ENCODE measurements at regions not wholly inside any gene's neighbourhood (a gene's known extent, or its start where the extent isn't known, plus 50 kb on each side); places are given as distances from the start of the nearest gene placed in this dataset.

DNA sequence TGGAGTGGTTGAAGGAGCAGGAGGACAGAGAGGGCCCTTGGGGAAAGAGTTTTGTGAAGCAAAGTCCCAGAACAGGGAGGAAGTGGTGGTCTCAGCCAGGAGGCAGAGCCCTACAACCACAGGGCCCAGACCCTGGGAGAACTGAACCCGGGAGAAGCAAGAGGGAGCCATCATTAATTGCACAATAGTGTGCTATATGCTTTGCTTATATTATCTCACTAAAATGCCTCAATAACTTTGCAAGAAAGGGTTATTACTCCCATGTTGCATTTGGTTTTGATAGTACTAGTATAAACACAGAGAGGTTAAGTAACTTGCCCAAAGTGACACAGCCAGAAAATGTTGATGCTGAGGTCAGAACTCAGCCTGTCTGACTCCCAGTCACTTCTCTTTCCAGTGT, 124.3 kb downstream of the FOXD2 start:
- Histone ChIP-seq H3K4me1 (ENCODE audit: insufficient read depth, low read length) (peaks cover 8% of the 10 kb centered on the region; the same call in 1 of the 2 replicates), H3K56ac (ENCODE audit: insufficient read length, low read depth, low read length) (no peak overlapping the region), H3K4me2 (ENCODE audit: insufficient read depth, insufficient read length, low read length) (no peak overlapping the region), H2AK5ac (ENCODE audit: insufficient read length, low read length) (no peak overlapping the region), H2BK5ac (ENCODE audit: insufficient read length, low read length) (no peak overlapping the region), H4K5ac (ENCODE audit: insufficient read length, low read depth, low read length) (no peak overlapping the region), H3K4ac (ENCODE audit: low read depth, low read length) (no peak overlapping the region), H3T11ph (ENCODE audit: low read length) (no peak overlapping the region), H2BK12ac (ENCODE audit: insufficient read length, low read depth, low read length) (no peak overlapping the region), H3K14ac (ENCODE audit: insufficient read depth, low read length) (no peak overlapping the region), H3K18ac (ENCODE audit: insufficient read length, low read depth, low read length) (no peak overlapping the region), H4K91ac (ENCODE audit: insufficient read length, low read depth, low read length) (no peak overlapping the region), H2BK20ac (ENCODE audit: low read depth, low read length, poor library complexity, severe bottlenecking) (no peak overlapping the region), H3K23ac (ENCODE audit: insufficient read length, low read depth, low read length) (no peak overlapping the region), H3K9ac (ENCODE audit: extremely low read depth, insufficient read length, low read length) (no peak overlapping the region), H2BK15ac (ENCODE audit: low read depth, low read length) (no peak overlapping the region), H3K27ac (ENCODE audit: insufficient read length, low read depth, low read length) (no peak overlapping the region), H2AFZ (ENCODE audit: low read length) (no peak overlapping the region), H3K79me2 (ENCODE audit: insufficient read depth, low read length) (no peaks in the 10 kb centered on the region), H4K8ac (replicated peaks; ENCODE audit: insufficient read length, low read depth, low read length) (no peak overlapping the region), H2BK120ac (ENCODE audit: low read depth, low read length, poor library complexity, severe bottlenecking) (no peak overlapping the region), H4K20me1 (ENCODE audit: control insufficient read depth, insufficient read depth, insufficient read length) (no peaks in the 10 kb centered on the region), H3K27me3 (ENCODE audit: insufficient read depth, low read length) (peaks cover 2% of the 10 kb centered on the region; the same call in 1 of the 2 replicates), H3K9me3 (ENCODE audit: control insufficient read depth, low read depth, low read length) (no peaks in the 10 kb centered on the region), H3K79me1 (ENCODE audit: insufficient read depth, low read depth, low read length, poor library complexity, severe bottlenecking) (no peaks in the 10 kb centered on the region), H3K23me2 (ENCODE audit: insufficient read length, low read depth, low read length, poor library complexity, severe bottlenecking) (no peaks in the 10 kb centered on the region)
- H3K4me1 Mint-ChIP-seq = peaks cover 21 to 40% of the 10 kb centered on the region in 2 experiments
- DNase-seq = no peak
- TF ChIP-seq, protein P1, sequence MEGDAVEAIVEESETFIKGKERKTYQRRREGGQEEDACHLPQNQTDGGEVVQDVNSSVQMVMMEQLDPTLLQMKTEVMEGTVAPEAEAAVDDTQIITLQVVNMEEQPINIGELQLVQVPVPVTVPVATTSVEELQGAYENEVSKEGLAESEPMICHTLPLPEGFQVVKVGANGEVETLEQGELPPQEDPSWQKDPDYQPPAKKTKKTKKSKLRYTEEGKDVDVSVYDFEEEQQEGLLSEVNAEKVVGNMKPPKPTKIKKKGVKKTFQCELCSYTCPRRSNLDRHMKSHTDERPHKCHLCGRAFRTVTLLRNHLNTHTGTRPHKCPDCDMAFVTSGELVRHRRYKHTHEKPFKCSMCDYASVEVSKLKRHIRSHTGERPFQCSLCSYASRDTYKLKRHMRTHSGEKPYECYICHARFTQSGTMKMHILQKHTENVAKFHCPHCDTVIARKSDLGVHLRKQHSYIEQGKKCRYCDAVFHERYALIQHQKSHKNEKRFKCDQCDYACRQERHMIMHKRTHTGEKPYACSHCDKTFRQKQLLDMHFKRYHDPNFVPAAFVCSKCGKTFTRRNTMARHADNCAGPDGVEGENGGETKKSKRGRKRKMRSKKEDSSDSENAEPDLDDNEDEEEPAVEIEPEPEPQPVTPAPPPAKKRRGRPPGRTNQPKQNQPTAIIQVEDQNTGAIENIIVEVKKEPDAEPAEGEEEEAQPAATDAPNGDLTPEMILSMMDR (conservative IDR thresholded peaks at IDR 0.05) = no peak
- H3K9me3 Mint-ChIP-seq = no peaks in the 10 kb centered on the region
- no peak overlapping the region for H3K27ac Mint-ChIP-seq
- H3K27me3 Mint-ChIP-seq (ENCODE audit: low read depth) = peaks cover 34% of the 10 kb centered on the region
- H3K36me3 Mint-ChIP-seq (ENCODE audit: insufficient read depth in 1 of 3, low read depth in 3 of 3) = no peaks in the 10 kb centered on the region
- no CpG with 5 or more reads among the region's 1 CpG for WGBS (ENCODE audit: extremely low coverage, insufficient read length, low lambda C conversion rate)
- H3K4me3 Mint-ChIP-seq = no peak overlapping the region

All from H9 (cell line).